ENCODE measurements at regions not wholly inside any gene's neighbourhood (a gene's known extent, or its start where the extent isn't known, plus 50 kb on each side); places are given as distances from the start of the nearest gene placed in this dataset.

GRCh38 chr10:59586407-59586891 lies 123.2 kb downstream of the SLC16A9 start:
- TF ChIP-seq, protein P1, sequence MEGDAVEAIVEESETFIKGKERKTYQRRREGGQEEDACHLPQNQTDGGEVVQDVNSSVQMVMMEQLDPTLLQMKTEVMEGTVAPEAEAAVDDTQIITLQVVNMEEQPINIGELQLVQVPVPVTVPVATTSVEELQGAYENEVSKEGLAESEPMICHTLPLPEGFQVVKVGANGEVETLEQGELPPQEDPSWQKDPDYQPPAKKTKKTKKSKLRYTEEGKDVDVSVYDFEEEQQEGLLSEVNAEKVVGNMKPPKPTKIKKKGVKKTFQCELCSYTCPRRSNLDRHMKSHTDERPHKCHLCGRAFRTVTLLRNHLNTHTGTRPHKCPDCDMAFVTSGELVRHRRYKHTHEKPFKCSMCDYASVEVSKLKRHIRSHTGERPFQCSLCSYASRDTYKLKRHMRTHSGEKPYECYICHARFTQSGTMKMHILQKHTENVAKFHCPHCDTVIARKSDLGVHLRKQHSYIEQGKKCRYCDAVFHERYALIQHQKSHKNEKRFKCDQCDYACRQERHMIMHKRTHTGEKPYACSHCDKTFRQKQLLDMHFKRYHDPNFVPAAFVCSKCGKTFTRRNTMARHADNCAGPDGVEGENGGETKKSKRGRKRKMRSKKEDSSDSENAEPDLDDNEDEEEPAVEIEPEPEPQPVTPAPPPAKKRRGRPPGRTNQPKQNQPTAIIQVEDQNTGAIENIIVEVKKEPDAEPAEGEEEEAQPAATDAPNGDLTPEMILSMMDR (conservative IDR thresholded peaks at IDR 0.05; ENCODE audit: low read depth) = no peak
- CTCF ChIA-PET = interaction anchor here (0.6 to 0.7 kb wide), 2 partner anchors 117 to 500 kb away, joined by 3 to 4 read pairs; no protein-coding TSS in a partner anchor
- POLR2A ChIA-PET (ENCODE audit: low non-redundant PET) = no interaction called here
- H3K27ac ChIP-seq = no peak overlapping the region
- DNase-seq (ENCODE audit: low spot score) = no peak

DNA sequence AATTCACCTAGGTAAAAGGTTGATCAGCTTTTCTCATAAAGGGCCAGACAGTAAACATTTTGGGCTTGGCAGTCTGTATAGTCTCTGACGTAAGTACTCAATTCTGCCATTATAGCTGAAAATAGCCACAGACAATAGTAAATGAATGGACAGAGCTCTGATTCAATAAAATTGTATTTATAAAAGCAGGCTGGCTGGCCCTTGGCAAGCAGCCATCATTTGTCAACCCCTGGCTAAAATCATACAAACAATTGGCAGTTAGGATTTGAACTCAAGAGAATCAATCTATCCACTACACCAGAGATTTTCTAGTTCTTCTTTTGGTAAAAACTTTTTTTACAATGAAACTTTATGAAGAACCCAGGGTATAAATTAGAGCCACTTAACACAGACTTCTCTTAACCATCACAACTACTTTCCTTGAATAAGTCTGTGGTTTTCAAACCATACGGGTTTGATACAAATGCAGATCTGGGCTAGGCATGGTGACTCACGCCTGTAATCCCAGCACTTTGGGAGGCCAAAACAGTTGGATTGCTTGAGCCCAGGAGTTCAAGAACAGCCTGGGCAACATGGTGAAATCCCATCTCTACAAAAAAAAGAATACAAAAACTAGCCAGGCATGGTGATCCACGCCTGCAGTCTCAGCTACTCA lies 124.5 kb downstream of the SLC16A9 start:
- POLR2A ChIA-PET (ENCODE audit: low non-redundant PET) = no interaction called here
- CTCF ChIA-PET = no interaction called here
- TF ChIP-seq, protein P1 (conservative IDR thresholded peaks at IDR 0.05; ENCODE audit: low read depth) = no peak
- H3K27ac ChIP-seq = no peak overlapping the region
- no peak for DNase-seq (ENCODE audit: low spot score)

- no peak overlapping the region for H3K27ac ChIP-seq
- ChIA-PET CTCF (no interaction called here), POLR2A (ENCODE audit: low non-redundant PET) (no interaction called here)
- TF ChIP-seq, protein P1 (conservative IDR thresholded peaks at IDR 0.05; ENCODE audit: low read depth) = no peak
- no peak for DNase-seq (ENCODE audit: low spot score)
Measured at GRCh38 chr10:59582780-59583179, 126.9 kb downstream of the SLC16A9 start.

DNA sequence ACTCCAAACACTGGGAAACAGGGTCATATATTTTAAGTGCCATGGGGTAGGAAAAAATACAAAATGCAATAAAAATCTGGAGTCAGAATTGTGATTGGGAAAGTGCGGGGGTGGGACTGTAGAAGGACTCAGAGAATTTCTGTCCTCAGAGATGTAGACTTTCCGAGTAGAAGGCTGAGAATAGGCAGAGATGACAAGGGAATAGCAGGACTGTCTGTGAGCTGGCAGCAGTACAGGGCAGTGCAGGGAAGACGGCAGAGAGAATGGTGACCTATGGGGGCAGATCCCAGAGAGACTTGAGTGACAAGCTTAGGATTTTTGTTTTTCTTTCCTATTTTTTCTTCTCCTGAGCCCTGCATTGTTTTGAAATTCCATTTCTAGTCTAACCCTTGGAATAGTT lies 127.6 kb downstream of the SLC16A9 start:
- TF ChIP-seq, protein P1 (conservative IDR thresholded peaks at IDR 0.05; ENCODE audit: low read depth) = no peak
- no peak overlapping the region for H3K27ac ChIP-seq
- CTCF ChIA-PET = interaction anchor here (0.6 kb wide), 1 partner anchor 19 kb away, joined by 3 read pairs; no protein-coding TSS in a partner anchor
- POLR2A ChIA-PET (ENCODE audit: low non-redundant PET) = no interaction called here
- no peak for DNase-seq (ENCODE audit: low spot score)

GRCh38 chr10:59580026-59580863 lies 129.4 kb downstream of the SLC16A9 start:
- CTCF ChIA-PET = interaction anchor here (0.6 to 0.9 kb wide), 7 partner anchors 8 to 879 kb away, joined by 3 to 4 read pairs (median 3); no protein-coding TSS in a partner anchor
- DNase-seq (ENCODE audit: low spot score) = peak; percentile 26
- POLR2A ChIA-PET (ENCODE audit: low non-redundant PET) = no interaction called here
- no peak overlapping the region for H3K27ac ChIP-seq
- TF ChIP-seq, protein P1 (conservative IDR thresholded peaks at IDR 0.05; ENCODE audit: low read depth) = 0 out of 2 replicates have a peak, but pooled peaks have one; percentile 20

GRCh38 chr10:59578741-59579140 lies 130.9 kb downstream of the SLC16A9 start:
- ChIA-PET POLR2A (ENCODE audit: low non-redundant PET) (no interaction called here), CTCF (interaction anchor here (0.6 to 0.9 kb wide), 2 partner anchors 41 to 47 kb away, joined by 3 read pairs; no protein-coding TSS in a partner anchor)
- TF ChIP-seq, protein P1 (conservative IDR thresholded peaks at IDR 0.05; ENCODE audit: low read depth) = no peak
- H3K27ac ChIP-seq = no peak overlapping the region
- DNase-seq (ENCODE audit: low spot score) = no peak
